PC-9 (cell line): ENCODE measurements at regions not wholly inside any gene's neighbourhood (a gene's known extent, or its start where the extent isn't known, plus 50 kb on each side); places are given as distances from the start of the nearest gene placed in this dataset.

Experiments
- BruUV-seq: library from RNA; stranded (reverse); fragments of 400-500 nt; replicated peaks from 2 replicates; lab custom pipeline; 2021; lab: Mats Ljungman, UMichigan
- CTCF ChIA-PET: fragments of 300-600 bp; sonication (Branson Sonifier 250); formaldehyde crosslinking; loops from one replicate; lab custom pipeline; 2022; ENCODE audit warnings: antibody characterized with exemption; lab: Charles Lee
- POLR2A ChIA-PET: fragments of 300-600 bp; sonication (Branson Sonifier 250); formaldehyde crosslinking; loops from one replicate; lab custom pipeline; 2022; ENCODE audit warnings: antibody characterized with exemption; ENCODE audit not compliant: unreplicated experiment; lab: Charles Lee
- DNase-seq, 2 experiments: peaks; one replicate each; pipeline versions ENCODE4 v3.0.0 to v3.0.0-alpha.2; 2015 to 2022; ENCODE audit warnings: mixed read lengths in 1 of 2
- H2AFZ ChIP-seq: fragments of 200-600 bp; sonication (generic); 2 replicates; pipeline ENCODE4 v1.8.1; 2017; ENCODE audit warnings: antibody characterized with exemption
- H3F3A ChIP-seq: fragments of 200-600 bp; sonication (generic); 2 replicates; pipeline ENCODE4 v1.8.1; 2017; ENCODE audit warnings: antibody characterized with exemption, mild to moderate bottlenecking, low read depth; ENCODE audit not compliant: insufficient read depth
- H3K27ac ChIP-seq: fragments of 200-600 bp; sonication (generic); 2 replicates; pipeline ENCODE4 v1.6.1; 2016; ENCODE audit warnings: mixed run types
- H3K27me3 ChIP-seq: fragments of 200-600 bp; sonication (generic); 2 replicates; pipeline ENCODE4 v1.6.1; 2016; ENCODE audit warnings: low read depth, mixed run types; ENCODE audit not compliant: insufficient read depth
- H3K36me3 ChIP-seq: fragments of 200-600 bp; sonication (generic); 2 replicates; pipeline ENCODE4 v1.6.1; 2016; ENCODE audit warnings: low read depth, mixed run types
- H3K4me1 ChIP-seq: fragments of 200-600 bp; sonication (generic); replicated peaks from 2 replicates; pipeline ENCODE4 v1.6.1; 2016; ENCODE audit warnings: mixed run types; ENCODE audit not compliant: insufficient read depth
- H3K4me2 ChIP-seq: fragments of 200-600 bp; sonication (generic); 2 replicates; pipeline ENCODE4 v1.6.1; 2017; ENCODE audit warnings: mixed run types
- H3K4me3 ChIP-seq: fragments of 200-600 bp; sonication (generic); 2 replicates; pipeline ENCODE4 v1.6.1; 2016; ENCODE audit warnings: mixed run types
- H3K79me2 ChIP-seq: fragments of 200-600 bp; sonication (generic); 2 replicates; pipeline ENCODE4 v1.6.1; 2017; ENCODE audit warnings: low read depth, mixed run types
- H3K9me2 ChIP-seq: fragments of 200-600 bp; sonication (generic); 2 replicates; pipeline ENCODE4 v1.8.1; 2017; ENCODE audit warnings: mild to moderate bottlenecking; ENCODE audit not compliant: insufficient read depth
- H3K9me3 ChIP-seq: fragments of 200-600 bp; sonication (generic); 2 replicates; pipeline ENCODE4 v1.8.1; 2016; ENCODE audit warnings: low read depth; ENCODE audit not compliant: insufficient read depth
- H4K20me1 ChIP-seq: fragments of 200-600 bp; sonication (generic); 2 replicates; pipeline ENCODE4 v1.8.1; 2017; ENCODE audit not compliant: insufficient read depth
- EZH2 ChIP-seq: fragments of 200-600 bp; sonication (generic); IDR thresholded peaks from 2 replicates; pipeline ENCODE4 v1.8.0; 2017; ENCODE audit warnings: antibody characterized with exemption, low read depth
- intact Hi-C: fragments of 100-400 bp; cut with micrococcal nuclease; formaldehyde crosslinking; loops from one replicate; pipeline ENCODE4 v1.10.0; 2022; ENCODE audit not compliant: unreplicated experiment
- TF ChIP-seq, protein P1 (sequence below): fragments of 200-600 bp; sonication (generic); conservative IDR thresholded peaks from 2 replicates; pipeline ENCODE4 v1.6.1; 2017; ENCODE audit warnings: mixed run types, antibody characterized with exemption, mild to moderate bottlenecking, moderate library complexity

DNA sequence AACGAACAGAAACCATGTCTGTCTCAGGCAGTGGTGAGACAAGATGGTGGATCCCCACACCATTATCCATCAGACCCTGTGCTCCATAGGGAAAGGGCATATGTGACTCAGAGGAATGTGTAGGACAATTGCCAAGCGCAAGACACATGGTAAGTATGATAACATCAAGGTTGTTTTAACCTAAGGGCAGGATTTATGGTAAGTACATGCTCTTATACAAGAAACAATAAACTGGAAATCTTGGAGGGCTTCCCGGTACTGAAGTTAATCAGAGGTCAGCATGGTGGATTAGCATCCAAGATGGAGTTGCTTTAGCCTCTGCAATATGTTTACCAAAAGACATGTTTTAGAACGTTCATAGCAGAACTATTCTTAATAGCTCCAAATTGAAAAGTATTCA, 355.0 kb downstream of the PPP1R2C start:
- Histone ChIP-seq H3K4me2 (no peak overlapping the region), H3K9me2 (no peaks in the 10 kb centered on the region), H4K20me1 (no peaks in the 10 kb centered on the region), H3K79me2 (no peaks in the 10 kb centered on the region), H3K9me3 (no peaks in the 10 kb centered on the region), H2AFZ (no peak overlapping the region), H3K4me3 (no peak overlapping the region), H3K27ac (no peak overlapping the region), H3F3A (no peaks in the 10 kb centered on the region), H3K27me3 (no peaks in the 10 kb centered on the region), H3K36me3 (no peaks in the 10 kb centered on the region), H3K4me1 (no peaks in the 10 kb centered on the region)
- intact Hi-C loops: no loop called here
- TF ChIP-seq, protein P1, sequence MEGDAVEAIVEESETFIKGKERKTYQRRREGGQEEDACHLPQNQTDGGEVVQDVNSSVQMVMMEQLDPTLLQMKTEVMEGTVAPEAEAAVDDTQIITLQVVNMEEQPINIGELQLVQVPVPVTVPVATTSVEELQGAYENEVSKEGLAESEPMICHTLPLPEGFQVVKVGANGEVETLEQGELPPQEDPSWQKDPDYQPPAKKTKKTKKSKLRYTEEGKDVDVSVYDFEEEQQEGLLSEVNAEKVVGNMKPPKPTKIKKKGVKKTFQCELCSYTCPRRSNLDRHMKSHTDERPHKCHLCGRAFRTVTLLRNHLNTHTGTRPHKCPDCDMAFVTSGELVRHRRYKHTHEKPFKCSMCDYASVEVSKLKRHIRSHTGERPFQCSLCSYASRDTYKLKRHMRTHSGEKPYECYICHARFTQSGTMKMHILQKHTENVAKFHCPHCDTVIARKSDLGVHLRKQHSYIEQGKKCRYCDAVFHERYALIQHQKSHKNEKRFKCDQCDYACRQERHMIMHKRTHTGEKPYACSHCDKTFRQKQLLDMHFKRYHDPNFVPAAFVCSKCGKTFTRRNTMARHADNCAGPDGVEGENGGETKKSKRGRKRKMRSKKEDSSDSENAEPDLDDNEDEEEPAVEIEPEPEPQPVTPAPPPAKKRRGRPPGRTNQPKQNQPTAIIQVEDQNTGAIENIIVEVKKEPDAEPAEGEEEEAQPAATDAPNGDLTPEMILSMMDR: no peak
- no peak for TF ChIP-seq EZH2
- no peak for DNase-seq
- ChIA-PET CTCF (no interaction called here), POLR2A (no interaction called here)
- no TSS peak for BruUV-seq

DNA sequence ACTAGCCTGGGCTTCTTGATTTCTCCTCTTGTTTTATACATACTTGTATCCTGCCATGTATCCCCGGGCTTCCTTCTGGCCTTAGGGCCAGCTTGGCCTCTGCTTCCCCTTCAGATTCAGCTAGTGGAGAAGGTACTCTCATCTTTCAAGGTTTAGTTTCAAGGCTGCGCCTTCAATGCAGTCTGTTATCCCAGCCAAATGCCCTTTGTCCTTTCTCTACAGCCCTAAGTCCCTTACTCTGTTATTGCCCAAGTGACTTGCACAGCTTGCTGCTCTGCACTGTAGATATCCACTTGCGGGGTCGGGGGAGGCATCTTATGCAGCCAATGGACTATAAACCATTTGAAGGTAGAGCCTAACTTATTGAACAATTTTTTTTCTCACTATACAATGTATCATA, 357.5 kb downstream of the PPP1R2C start:
- BruUV-seq: no TSS peak
- Histone ChIP-seq H3K4me1 (no peaks in the 10 kb centered on the region), H3K79me2 (no peaks in the 10 kb centered on the region), H3K4me3 (no peak overlapping the region), H3K27ac (no peak overlapping the region), H3K9me2 (no peaks in the 10 kb centered on the region), H3K27me3 (no peaks in the 10 kb centered on the region), H3K9me3 (no peaks in the 10 kb centered on the region), H3K4me2 (no peak overlapping the region), H3F3A (no peaks in the 10 kb centered on the region), H3K36me3 (no peaks in the 10 kb centered on the region), H4K20me1 (no peaks in the 10 kb centered on the region), H2AFZ (no peak overlapping the region)
- DNase-seq: no peak
- ChIA-PET POLR2A (no interaction called here), CTCF (no interaction called here)
- intact Hi-C loops: no loop called here
- no peak for TF ChIP-seq EZH2
- TF ChIP-seq, protein P1: no peak

DNA sequence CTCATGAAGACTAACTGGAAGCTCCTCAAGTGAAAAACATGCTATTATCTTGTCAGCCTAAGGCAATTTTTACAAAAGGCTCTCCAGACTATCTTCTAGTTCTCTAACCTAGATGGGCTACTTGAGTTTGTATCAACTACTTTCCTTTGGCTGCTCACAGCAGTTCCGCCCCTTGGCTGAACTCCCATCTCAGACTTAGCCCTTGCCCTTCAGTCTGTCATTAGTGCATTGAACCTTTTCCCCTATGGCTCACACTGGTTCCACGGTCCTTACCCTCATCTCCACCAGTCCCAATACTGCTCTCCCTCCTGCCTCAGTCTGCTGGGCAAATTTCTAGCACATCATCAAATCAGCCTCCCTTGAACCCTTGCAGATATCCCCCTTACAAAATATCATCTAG, 362.3 kb downstream of the PPP1R2C start:
- H3K9me3 ChIP-seq: no peaks in the 10 kb centered on the region
- H3K27ac ChIP-seq: no peak overlapping the region
- no peaks in the 10 kb centered on the region for H3K79me2 ChIP-seq
- ChIA-PET POLR2A (no interaction called here), CTCF (no interaction called here)
- H2AFZ ChIP-seq: no peak overlapping the region
- BruUV-seq: no TSS peak
- no peak overlapping the region for H3K4me3 ChIP-seq
- TF ChIP-seq, protein P1: no peak
- no peak for TF ChIP-seq EZH2
- H3K36me3 ChIP-seq: no peaks in the 10 kb centered on the region
- no peaks in the 10 kb centered on the region for H3K27me3 ChIP-seq
- H3K9me2 ChIP-seq: no peaks in the 10 kb centered on the region
- no peak for DNase-seq
- no peaks in the 10 kb centered on the region for H4K20me1 ChIP-seq
- H3K4me1 ChIP-seq: no peaks in the 10 kb centered on the region
- intact Hi-C loops: no loop called here
- H3K4me2 ChIP-seq: no peak overlapping the region
- no peaks in the 10 kb centered on the region for H3F3A ChIP-seq
